PC-9 (cell line): ENCODE measurements at regions not wholly inside any gene's neighbourhood (a gene's known extent, or its start where the extent isn't known, plus 50 kb on each side); places are given as distances from the start of the nearest gene placed in this dataset.
"Not testable (repeated sequence)": the region's sequence is repeated elsewhere in the genome, so short reads cannot be mapped to it uniquely, and the experiment has no call there.

ENCODE experiments used
- BruUV-seq: library from RNA; stranded (reverse); fragments of 400-500 nt; replicated peaks from 2 replicates; lab custom pipeline; 2021; lab: Mats Ljungman, UMichigan
- CTCF ChIA-PET: fragments of 300-600 bp; sonication (Branson Sonifier 250); formaldehyde crosslinking; loops from one replicate; lab custom pipeline; 2022; ENCODE audit warnings: antibody characterized with exemption; lab: Charles Lee
- POLR2A ChIA-PET: fragments of 300-600 bp; sonication (Branson Sonifier 250); formaldehyde crosslinking; loops from one replicate; lab custom pipeline; 2022; ENCODE audit warnings: antibody characterized with exemption; ENCODE audit not compliant: unreplicated experiment; lab: Charles Lee
- DNase-seq, 2 experiments: peaks; one replicate each; pipeline versions ENCODE4 v3.0.0 to v3.0.0-alpha.2; 2015 to 2022; ENCODE audit warnings: mixed read lengths in 1 of 2
- H2AFZ ChIP-seq: fragments of 200-600 bp; sonication (generic); 2 replicates; pipeline ENCODE4 v1.8.1; 2017; ENCODE audit warnings: antibody characterized with exemption
- H3F3A ChIP-seq: fragments of 200-600 bp; sonication (generic); 2 replicates; pipeline ENCODE4 v1.8.1; 2017; ENCODE audit warnings: antibody characterized with exemption, mild to moderate bottlenecking, low read depth; ENCODE audit not compliant: insufficient read depth
- H3K27ac ChIP-seq: fragments of 200-600 bp; sonication (generic); 2 replicates; pipeline ENCODE4 v1.6.1; 2016; ENCODE audit warnings: mixed run types
- H3K27me3 ChIP-seq: fragments of 200-600 bp; sonication (generic); 2 replicates; pipeline ENCODE4 v1.6.1; 2016; ENCODE audit warnings: low read depth, mixed run types; ENCODE audit not compliant: insufficient read depth
- H3K36me3 ChIP-seq: fragments of 200-600 bp; sonication (generic); 2 replicates; pipeline ENCODE4 v1.6.1; 2016; ENCODE audit warnings: low read depth, mixed run types
- H3K4me1 ChIP-seq: fragments of 200-600 bp; sonication (generic); replicated peaks from 2 replicates; pipeline ENCODE4 v1.6.1; 2016; ENCODE audit warnings: mixed run types; ENCODE audit not compliant: insufficient read depth
- H3K4me2 ChIP-seq: fragments of 200-600 bp; sonication (generic); 2 replicates; pipeline ENCODE4 v1.6.1; 2017; ENCODE audit warnings: mixed run types
- H3K4me3 ChIP-seq: fragments of 200-600 bp; sonication (generic); 2 replicates; pipeline ENCODE4 v1.6.1; 2016; ENCODE audit warnings: mixed run types
- H3K79me2 ChIP-seq: fragments of 200-600 bp; sonication (generic); 2 replicates; pipeline ENCODE4 v1.6.1; 2017; ENCODE audit warnings: low read depth, mixed run types
- H3K9me2 ChIP-seq: fragments of 200-600 bp; sonication (generic); 2 replicates; pipeline ENCODE4 v1.8.1; 2017; ENCODE audit warnings: mild to moderate bottlenecking; ENCODE audit not compliant: insufficient read depth
- H3K9me3 ChIP-seq: fragments of 200-600 bp; sonication (generic); 2 replicates; pipeline ENCODE4 v1.8.1; 2016; ENCODE audit warnings: low read depth; ENCODE audit not compliant: insufficient read depth
- H4K20me1 ChIP-seq: fragments of 200-600 bp; sonication (generic); 2 replicates; pipeline ENCODE4 v1.8.1; 2017; ENCODE audit not compliant: insufficient read depth
- EZH2 ChIP-seq: fragments of 200-600 bp; sonication (generic); IDR thresholded peaks from 2 replicates; pipeline ENCODE4 v1.8.0; 2017; ENCODE audit warnings: antibody characterized with exemption, low read depth
- intact Hi-C: fragments of 100-400 bp; cut with micrococcal nuclease; formaldehyde crosslinking; loops from one replicate; pipeline ENCODE4 v1.10.0; 2022; ENCODE audit not compliant: unreplicated experiment
- TF ChIP-seq, protein P1 (sequence below): fragments of 200-600 bp; sonication (generic); conservative IDR thresholded peaks from 2 replicates; pipeline ENCODE4 v1.6.1; 2017; ENCODE audit warnings: mixed run types, antibody characterized with exemption, mild to moderate bottlenecking, moderate library complexity

DNA sequence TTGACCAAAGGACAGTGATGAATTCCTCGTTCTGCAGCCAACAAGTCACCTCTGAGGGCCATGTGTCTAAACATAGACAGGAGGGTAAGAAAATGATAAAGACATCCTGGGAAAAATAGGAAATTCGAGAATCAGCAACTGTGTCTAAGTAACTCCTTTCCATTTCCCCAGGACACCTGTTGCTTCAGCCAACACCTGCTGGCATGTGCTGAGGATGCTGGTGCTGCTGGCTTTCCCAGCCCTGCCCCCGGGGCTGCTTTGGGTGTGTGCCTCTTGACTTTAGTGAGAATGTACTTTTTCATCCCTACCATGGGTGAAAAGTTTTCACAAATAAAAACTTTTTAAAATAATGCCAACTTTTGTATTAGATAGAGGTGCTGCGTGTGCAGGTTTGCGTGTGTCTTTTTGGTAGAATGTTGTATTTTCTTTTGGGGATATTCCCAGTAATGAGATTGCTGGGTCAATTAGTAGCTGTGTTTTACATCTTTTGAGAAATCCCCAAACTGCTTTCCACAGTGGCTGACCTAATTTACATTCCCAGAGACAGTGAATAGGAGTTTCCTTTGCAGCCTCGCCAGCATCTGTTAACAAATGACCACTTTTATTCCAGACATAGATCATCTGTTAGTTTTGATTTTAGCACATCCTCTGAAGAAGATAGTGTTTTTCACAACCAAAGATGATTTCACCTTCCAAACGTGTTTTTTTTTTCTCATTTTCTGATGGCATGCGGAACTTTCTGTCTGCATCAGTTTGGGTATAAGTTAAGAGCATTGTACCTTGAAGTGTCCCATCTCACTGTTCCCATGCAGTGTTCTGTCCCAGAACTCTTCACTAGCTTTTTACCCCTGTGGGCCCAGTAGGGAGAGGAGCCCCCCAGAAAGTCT, 104.2 kb upstream of the ACBD5 start:
- DNase-seq, result no peak
- Histone ChIP-seq H3K9me2 (no peaks in the 10 kb centered on the region), H3K4me2 (no peak overlapping the region), H3F3A (no peaks in the 10 kb centered on the region), H4K20me1 (no peaks in the 10 kb centered on the region), H3K4me3 (no peak overlapping the region), H2AFZ (no peak overlapping the region), H3K79me2 (no peaks in the 10 kb centered on the region), H3K36me3 (no peaks in the 10 kb centered on the region), H3K4me1 (no peaks in the 10 kb centered on the region), H3K27me3 (no peaks in the 10 kb centered on the region), H3K9me3 (no peaks in the 10 kb centered on the region), H3K27ac (no peak overlapping the region)
- CTCF ChIA-PET, result no interaction called here
- POLR2A ChIA-PET, result no interaction called here
- BruUV-seq, result no TSS peak
- intact Hi-C loops, result no loop called here
- TF ChIP-seq, protein P1, sequence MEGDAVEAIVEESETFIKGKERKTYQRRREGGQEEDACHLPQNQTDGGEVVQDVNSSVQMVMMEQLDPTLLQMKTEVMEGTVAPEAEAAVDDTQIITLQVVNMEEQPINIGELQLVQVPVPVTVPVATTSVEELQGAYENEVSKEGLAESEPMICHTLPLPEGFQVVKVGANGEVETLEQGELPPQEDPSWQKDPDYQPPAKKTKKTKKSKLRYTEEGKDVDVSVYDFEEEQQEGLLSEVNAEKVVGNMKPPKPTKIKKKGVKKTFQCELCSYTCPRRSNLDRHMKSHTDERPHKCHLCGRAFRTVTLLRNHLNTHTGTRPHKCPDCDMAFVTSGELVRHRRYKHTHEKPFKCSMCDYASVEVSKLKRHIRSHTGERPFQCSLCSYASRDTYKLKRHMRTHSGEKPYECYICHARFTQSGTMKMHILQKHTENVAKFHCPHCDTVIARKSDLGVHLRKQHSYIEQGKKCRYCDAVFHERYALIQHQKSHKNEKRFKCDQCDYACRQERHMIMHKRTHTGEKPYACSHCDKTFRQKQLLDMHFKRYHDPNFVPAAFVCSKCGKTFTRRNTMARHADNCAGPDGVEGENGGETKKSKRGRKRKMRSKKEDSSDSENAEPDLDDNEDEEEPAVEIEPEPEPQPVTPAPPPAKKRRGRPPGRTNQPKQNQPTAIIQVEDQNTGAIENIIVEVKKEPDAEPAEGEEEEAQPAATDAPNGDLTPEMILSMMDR, result no peak
- TF ChIP-seq EZH2, result no peak

- no peaks in the 10 kb centered on the region for H3K36me3 ChIP-seq
- H3K9me3 ChIP-seq, result no peaks in the 10 kb centered on the region
- no peak for DNase-seq
- no peaks in the 10 kb centered on the region for H4K20me1 ChIP-seq
- H3K4me1 ChIP-seq, result no peaks in the 10 kb centered on the region
- H3K4me3 ChIP-seq, result no peak overlapping the region
- H3K79me2 ChIP-seq, result no peaks in the 10 kb centered on the region
- H3K27ac ChIP-seq, result no peak overlapping the region
- no peak overlapping the region for H3K4me2 ChIP-seq
- no peaks in the 10 kb centered on the region for H3K9me2 ChIP-seq
- POLR2A ChIA-PET, result no interaction called here
- CTCF ChIA-PET, result no interaction called here
- no peak overlapping the region for H2AFZ ChIP-seq
- no peaks in the 10 kb centered on the region for H3F3A ChIP-seq
- intact Hi-C loops, result no loop called here
- H3K27me3 ChIP-seq, result no peaks in the 10 kb centered on the region
- TF ChIP-seq, protein P1, result no peak
- no peak for TF ChIP-seq EZH2
- BruUV-seq, result no TSS peak
Measured at GRCh38 chr10:27341001-27341400, 100.4 kb upstream of the ACBD5 start.

GRCh38 chr10:27335246-27335645, 94.6 kb upstream of the ACBD5 start:
- H3K4me3 ChIP-seq, H3K9me2 ChIP-seq, POLR2A ChIA-PET, H4K20me1 ChIP-seq, H3K79me2 ChIP-seq, H2AFZ ChIP-seq, H3K27ac ChIP-seq, H3K4me2 ChIP-seq, BruUV-seq, CTCF ChIA-PET, H3K27me3 ChIP-seq, H3K9me3 ChIP-seq, H3K36me3 ChIP-seq, DNase-seq, H3K4me1 ChIP-seq, H3F3A ChIP-seq, intact Hi-C loops: not testable (repeated sequence)

GRCh38 chr10:27330074-27330473, 89.5 kb upstream of the ACBD5 start:
- no TSS peak for BruUV-seq
- ChIA-PET CTCF (no interaction called here), POLR2A (no interaction called here)
- Histone ChIP-seq H2AFZ (no peak overlapping the region), H3K27ac (no peak overlapping the region), H3K4me2 (no peak overlapping the region), H3K36me3 (no peaks in the 10 kb centered on the region), H3K9me3 (no peaks in the 10 kb centered on the region), H3K27me3 (no peaks in the 10 kb centered on the region), H3K4me1 (no peaks in the 10 kb centered on the region), H3K4me3 (no peak overlapping the region), H4K20me1 (no peaks in the 10 kb centered on the region), H3F3A (no peaks in the 10 kb centered on the region), H3K9me2 (no peaks in the 10 kb centered on the region), H3K79me2 (no peaks in the 10 kb centered on the region)
- DNase-seq, result no peak
- intact Hi-C loops, result no loop called here
- no peak for TF ChIP-seq EZH2
- TF ChIP-seq, protein P1, result no peak
